ENCODE measurements at regions not wholly inside any gene's neighbourhood (a gene's known extent, or its start where the extent isn't known, plus 50 kb on each side); places are given as distances from the start of the nearest gene placed in this dataset.
"Not testable (repeated sequence)": the region's sequence is repeated elsewhere in the genome, so short reads cannot be mapped to it uniquely, and the experiment has no call there.

DNA sequence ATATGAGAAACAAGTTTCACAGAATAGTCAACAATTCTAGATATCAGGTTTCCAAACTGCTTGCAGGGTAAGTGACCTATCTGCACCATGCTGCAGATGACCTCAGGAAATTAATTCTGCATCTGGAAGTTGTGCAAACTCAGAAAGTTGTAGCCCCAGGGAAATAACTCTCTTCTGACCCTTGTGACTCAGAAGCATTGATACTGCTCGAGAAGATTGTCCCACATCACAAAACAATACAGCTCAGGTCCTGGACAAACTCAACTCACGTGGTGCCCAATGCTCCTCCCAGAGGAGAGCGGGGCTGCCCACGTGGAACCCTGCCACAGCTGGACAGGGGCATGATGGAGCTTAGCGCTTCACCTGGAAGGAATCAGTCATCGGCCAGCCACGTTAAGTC is 221.9 kb upstream of the LRRC61 start:
- DNase-seq (ENCODE audit: low spot score): not testable (repeated sequence)

DNA sequence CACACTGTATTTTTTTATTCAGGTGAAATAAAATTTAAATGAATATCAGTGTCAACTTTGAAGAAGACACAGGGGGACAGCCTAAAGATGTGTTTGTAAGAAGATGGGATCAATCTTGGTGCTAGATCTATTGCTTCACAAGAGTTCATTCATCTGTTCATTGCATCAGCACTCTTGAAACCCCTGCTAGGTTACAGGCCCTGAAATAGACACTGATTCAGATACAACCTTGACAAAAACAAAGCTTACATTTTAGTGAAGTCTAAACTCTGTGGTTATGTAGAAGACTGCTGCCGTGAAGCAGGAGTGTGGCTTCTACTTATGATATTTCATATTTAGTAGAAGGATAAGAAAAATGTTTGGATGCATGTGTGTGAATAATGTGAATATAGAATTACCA is 215.9 kb upstream of the LRRC61 start:
- not testable (repeated sequence) for DNase-seq (ENCODE audit: low spot score)

DNA sequence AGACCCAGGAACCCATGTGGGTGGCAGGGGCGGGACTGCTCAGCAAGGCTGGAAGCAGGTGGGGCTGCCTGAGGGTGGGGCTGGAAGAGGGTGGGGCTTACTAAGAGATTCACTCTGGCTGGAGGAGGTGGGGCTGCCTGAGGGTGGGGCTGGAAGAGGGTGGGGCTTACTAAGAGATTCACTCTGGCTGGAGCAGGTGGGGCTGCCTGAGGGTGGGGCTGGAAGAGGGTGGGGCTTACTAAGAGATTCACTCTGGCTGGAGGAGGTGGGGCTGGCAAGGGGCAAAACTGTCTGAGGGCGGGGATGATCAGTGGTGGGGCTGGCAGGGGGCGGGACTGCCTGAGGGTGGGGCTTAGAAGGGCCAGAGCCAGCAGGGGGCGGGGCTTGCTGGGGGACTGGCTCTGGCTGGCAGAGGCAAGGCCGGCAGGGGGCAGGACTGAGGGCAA is 212.8 kb upstream of the LRRC61 start:
- DNase-seq (ENCODE audit: low spot score): not testable (repeated sequence)

DNA sequence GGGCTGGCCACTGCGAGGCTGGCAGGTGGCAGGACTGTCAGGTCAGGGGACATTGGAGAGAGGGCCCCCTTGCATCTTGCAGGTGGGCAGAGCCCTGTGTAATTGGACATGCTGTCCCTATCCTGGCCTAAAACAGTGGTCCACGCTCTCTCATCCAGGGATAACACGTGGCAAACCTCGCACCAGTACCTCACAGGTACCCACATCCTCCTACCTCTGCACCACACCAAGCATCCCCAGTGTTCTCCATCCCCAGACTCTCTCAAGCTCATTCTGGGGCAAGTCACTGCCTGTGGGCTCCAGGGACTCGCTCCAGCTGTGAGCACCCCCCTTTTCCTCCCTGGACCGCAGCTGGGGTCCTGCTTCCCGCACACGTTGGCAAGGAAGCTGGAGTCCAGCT is 212.3 kb upstream of the LRRC61 start:
- DNase-seq (ENCODE audit: low spot score): not testable (repeated sequence)

DNA sequence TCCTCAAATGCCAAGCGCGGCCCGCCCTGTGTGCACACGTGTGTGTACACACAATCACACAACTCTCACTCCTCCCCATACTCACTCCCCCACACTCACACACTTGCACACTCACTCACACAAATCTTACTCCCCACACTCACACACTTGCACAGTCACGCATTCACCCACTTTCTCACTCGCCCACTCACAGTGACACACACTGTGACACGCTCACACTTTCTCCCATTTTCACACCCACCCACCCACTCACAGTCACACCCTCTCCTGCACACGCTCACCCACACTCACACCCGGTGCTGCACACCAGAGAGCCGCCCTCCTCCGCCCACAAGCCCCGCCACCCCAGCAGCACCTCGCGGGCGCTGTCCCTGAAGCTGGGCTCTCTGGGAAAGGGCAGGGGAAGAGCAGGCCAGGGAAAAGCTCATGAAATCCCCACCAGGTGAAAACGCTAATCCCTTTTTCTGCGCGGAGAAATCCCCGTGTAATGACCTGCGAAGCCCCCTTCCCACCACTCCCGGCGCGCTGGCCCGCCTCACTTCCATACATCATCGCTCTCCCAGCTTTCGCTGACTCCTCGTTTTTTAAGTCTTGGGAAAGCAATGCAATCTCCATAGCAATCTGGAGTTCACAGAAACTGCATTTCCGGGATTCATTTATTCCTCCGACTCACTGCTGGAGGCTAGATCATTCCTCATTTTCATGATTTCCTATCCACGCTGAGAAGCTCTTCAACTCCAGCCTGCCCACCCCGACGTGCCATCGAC is 211.6 kb upstream of the LRRC61 start:
- not testable (repeated sequence) for DNase-seq (ENCODE audit: low spot score)

DNA sequence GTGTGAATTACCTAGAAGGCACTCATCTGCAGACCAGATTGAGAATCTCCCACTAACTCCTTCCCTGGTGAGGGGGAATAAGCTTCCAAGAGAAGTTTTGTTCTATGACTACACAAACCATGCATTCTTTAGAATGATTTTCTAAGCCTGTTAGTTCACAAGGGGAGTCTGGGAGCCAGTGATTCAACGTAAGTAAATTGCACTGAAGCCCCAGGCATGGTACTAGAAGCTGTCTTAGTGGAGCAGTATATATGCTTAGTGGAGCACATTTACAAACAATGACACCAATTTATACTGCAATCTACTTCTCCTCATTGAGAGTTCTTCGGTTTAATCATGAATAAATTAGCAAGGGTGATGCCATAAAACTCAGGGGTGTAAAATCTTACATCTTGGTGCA is 209.9 kb upstream of the LRRC61 start:
- not testable (repeated sequence) for DNase-seq (ENCODE audit: low spot score)

DNA sequence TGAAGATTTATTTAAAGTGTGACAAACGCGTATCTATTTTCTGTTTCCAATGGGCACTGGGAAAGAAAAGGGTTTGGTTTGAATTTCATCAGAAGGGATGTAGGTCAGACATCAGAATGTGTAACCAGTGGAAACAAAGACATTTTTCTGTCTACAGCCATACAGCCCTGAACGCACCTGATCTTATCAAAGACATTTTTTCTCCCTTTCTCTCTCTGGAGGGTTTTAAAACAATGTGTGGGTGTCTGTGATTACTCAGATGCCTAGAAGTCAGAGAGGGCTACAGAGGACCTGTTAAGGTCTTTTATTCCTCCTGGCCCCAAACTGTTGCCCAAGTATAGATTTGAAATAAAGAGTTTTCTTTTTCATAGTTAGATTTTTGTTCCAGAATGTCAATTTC is 208.6 kb upstream of the LRRC61 start:
- not testable (repeated sequence) for DNase-seq (ENCODE audit: low spot score)

DNA sequence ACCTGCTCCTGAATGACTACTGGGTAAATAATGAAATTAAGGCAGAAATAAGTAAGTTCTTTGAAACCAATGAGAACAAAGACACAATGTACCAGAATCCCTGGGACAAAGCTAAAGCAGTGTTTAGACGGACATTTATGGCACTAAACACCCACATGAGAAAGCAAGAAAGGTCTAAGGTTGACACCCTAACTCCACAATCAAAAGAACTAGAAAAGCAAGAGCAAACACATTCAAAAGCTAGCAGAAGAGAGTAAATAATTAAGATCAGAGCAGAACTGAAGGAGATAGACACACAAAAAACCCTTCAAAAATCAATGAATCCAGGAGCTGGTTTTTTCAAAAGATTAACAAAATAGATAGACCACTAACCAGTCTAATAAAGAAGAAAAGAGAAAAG is 203.2 kb upstream of the LRRC61 start:
- not testable (repeated sequence) for DNase-seq (ENCODE audit: low spot score)

DNA sequence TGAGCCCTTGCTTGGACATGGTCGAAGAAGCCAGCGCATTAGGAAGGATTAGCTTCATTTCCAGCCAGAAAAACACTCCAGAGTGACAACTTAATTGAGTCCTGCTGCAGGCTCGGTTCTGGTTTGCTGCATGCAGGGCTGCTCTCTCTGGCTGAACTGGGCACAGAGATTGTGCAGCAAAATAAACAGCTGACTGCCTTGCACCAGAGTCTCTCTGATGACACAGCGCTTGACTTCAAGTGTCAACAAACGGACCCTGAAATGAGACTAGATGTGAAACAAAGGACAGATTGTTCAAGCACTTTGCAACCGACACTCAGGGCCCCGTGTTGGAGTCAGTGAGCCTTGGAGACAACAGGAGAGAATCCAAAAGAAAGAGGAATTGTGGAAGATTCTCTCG is 197.3 kb upstream of the LRRC61 start:
- DNase-seq (ENCODE audit: low spot score): not testable (repeated sequence)

DNA sequence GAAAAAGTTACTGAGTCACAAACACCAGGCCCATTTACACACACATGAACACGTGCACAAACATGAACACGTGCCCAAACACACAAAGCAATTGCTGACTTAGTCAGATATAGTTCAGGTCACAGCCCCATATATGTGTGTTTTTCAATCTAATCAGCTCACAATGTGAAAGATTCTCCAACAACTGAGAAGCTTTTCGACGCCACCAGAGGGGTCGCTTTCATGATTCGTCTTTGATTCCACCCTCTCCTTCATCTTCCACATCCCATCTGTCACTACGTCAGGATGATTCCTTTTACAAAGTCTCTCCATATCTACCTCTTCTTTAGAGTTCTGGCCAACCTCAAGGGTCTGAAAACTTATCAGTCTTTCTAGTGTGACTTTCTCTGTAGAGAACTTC is 188.7 kb upstream of the LRRC61 start:
- not testable (repeated sequence) for DNase-seq (ENCODE audit: low spot score)

DNA sequence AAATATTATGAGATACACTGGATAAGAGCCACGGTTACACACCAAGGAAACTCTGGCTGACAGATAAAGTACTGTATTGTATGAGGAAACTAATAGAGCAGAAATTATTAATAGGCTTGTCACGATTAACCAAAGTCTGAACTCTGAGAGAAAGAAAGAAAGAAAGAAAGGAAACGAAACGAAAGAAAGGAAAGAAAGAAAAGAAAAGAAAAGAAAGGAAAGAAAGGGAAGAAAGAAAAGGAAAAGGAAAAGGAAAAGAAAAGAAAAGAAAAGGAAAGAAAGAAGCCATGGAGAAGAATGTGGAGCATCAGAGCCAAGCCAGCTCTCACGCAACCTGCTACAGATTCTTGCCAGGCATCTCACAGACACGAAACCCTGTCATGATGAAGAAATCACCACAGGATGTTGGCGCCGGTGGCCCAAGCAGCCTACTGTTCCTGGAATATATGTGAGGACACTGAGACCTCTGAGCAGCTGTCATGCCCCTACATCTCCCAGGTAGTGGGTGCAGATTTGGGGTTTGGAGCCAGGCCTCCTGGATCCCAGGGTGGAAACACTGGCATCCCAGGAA is 187.4 kb upstream of the LRRC61 start:
- DNase-seq (ENCODE audit: low spot score): not testable (repeated sequence)

DNA sequence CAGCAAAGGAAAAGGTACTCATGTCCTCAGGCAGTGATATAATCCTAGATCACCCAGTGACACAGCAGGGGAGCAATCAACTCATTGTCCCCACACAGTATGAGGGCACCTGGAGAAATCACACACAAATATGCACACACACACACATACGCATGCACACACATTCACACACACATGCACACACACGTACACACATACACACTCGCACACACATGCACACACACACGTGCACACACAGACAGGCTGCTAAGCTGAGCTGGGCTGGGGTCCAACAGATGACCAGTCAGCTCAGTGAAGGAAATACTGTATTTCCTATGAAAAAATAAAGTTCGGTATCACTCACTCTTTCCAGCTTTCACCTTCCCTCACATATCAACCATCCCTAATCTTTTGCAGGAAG is 183.3 kb upstream of the LRRC61 start:
- DNase-seq (ENCODE audit: low spot score): not testable (repeated sequence)

DNA sequence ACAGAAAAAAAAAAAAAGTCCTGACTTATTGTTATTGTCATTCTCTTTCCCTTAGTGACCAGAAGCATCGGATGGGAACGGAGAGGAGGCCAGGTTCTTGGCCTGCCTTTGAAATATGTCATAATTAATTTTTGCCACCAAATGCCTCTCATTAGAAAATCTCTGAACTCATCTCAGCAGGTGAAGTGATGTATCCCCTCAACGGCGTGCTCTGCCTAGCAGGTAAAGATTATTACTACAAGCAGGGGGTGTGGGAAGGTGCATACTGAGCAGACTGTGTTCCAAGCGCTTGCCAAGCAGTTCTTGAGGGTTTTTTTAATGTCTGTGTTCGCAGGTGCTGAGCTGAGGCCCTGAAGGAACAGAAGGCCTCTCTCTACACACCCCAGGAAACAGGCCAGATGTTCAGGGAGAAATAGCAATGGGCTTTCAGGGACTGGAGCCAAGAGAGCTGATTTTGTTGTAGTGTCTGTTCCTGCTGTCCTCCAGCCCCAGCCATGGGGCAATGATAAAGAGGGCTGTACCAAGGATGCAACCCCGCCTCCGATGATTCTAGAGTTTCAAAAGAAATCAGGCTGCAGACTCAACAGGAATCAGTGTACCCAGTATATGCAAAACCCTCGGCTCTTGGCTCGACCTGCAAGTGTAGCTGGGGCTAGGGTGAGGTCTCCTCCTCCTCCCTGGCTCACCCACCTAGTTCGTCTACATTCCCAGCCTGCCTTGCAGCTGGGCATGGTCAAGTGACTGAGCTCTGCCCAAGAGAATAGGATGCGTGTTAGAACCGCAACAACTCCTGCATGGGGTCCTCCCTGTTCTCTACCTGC is 181.4 kb upstream of the LRRC61 start:
- DNase-seq (ENCODE audit: low spot score): not testable (repeated sequence)

DNA sequence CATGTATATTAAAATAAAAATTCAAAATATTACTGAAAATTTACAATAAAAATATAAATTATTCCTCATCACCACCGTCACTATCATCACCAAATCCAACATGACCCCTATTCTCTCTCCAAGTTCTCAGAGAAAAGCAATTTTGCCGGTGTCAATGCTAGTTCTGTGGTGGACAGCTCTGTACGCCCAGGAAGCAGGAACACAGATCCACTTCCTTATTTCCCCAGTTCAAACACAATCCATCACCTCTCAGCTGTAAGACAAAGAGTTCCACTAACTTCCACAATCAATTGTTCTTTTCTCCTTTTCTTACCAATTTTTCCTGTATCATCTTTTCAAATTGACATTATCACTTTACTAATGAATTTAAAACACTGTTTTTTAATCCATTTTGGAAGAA is 177.0 kb upstream of the LRRC61 start:
- not testable (repeated sequence) for DNase-seq (ENCODE audit: low spot score)

DNA sequence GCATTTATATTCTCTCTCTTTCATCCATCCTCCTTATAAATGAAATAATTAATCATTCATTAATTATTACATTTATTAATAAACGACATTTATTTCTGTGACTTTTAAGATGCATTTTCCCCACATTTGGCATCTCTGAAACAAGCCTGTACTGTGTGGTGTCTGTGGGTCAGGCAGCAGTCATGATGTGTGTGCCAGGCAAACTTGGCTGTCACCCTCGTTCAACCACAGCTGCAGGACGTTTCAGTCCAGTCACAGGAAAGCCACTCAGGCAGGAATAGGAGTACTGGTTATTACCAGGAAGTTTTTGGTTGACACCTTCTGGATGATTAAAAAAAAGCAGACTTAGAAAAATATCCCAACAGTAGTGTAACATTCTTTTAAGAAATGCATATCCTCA is 175.6 kb upstream of the LRRC61 start:
- not testable (repeated sequence) for DNase-seq (ENCODE audit: low spot score)

DNA sequence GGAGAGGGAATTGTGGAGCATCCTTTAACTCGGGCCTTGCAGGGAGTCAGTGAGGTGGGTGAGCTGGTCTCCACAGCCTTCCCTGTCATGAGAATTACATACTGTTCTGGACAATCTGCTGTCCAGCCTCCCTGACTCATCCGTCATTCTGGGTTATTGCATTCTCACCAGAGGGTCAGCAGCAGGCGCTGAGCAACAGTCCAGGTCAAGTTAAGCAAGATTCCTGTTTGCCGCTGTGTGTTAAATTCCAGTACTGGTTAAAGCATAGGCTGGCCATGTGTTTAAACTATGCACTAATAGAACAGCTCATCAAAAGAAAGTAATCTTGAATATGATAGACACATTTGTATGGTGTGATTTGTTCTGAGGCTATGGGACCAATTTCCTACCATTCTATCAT is 167.1 kb upstream of the LRRC61 start:
- DNase-seq (ENCODE audit: low spot score): not testable (repeated sequence)

DNA sequence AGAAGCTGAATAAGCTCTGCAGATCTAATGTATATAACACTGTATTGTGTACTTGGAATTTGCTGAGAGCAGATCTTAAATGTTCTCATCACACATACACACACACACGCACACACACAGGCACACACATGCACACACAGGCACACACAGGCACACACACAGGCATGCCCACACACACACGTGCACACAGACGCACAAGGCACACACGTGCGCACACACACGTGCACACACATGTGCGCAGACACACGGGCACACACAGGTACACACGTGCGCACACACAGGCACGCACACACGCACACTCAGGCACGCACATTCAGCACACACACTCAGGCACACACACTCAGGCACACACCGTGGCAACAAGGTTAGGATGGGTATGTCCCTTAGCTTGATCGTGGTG is 164.5 kb upstream of the LRRC61 start:
- not testable (repeated sequence) for DNase-seq (ENCODE audit: low spot score)

DNA sequence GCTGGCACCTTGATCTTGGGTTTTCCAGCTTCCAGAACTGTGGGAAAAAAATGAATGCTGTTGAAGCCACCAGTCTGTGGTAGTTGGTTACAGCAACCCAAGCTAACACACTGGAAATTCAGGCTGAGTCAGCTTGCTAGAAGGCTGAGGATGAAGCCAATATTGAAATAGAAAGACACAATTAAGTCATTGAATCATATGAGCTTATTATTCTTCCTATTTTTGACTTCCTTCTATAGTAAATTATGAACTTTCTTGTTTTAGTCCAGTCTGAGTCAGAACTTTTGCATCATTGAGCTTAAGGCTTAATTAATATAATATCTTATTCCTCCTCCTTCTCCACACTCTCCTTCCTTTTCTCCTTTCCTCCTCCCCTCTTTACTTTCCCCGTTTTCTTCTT is 153.6 kb upstream of the LRRC61 start:
- DNase-seq (ENCODE audit: low spot score): not testable (repeated sequence)

DNA sequence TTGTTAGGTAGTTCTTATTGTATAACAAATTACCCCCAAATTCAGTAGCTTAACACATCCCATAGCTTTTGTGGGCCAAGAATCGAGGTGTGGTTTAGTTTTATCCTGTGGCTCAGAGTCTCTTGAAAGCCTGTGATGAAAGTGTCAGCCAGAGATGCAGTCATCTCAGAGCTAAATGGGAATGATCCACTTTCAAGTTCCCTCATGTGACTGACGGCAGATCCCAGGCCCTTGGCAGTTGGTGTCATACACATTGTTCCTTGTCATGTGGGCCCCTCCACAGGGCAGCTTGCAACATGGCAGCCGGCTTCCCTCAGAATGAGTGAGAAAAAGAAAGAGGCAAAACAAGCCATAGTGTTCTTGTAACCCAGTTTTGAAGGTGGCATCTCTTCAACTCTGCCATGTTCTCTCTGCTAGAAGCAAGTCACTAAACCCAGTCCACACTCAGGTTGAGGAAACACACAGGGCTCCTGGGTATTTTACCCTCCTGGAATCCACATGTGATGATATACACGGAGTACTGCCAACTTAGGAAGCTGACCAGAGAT is 153.1 kb upstream of the LRRC61 start:
- DNase-seq (ENCODE audit: low spot score): not testable (repeated sequence)

DNA sequence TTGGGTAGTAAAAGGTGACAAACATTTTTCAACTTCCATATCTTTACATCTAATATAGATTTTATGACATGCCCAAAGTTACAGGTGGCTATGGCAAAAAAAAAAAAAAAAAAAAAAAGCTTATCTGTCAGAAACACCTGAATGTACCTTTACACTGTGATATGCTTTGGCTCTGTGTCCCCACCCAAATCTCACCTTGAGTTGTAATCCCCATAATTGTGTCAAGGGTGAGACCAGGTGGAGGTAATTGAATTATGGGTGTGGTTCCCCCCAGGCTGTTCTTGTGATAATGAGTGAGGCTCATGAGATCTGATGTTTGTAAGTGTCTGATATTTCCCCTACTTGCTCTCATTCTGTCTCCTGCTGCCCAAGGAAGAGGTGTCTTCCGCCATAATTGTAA is 139.6 kb upstream of the LRRC61 start:
- DNase-seq (ENCODE audit: low spot score): not testable (repeated sequence)

DNA sequence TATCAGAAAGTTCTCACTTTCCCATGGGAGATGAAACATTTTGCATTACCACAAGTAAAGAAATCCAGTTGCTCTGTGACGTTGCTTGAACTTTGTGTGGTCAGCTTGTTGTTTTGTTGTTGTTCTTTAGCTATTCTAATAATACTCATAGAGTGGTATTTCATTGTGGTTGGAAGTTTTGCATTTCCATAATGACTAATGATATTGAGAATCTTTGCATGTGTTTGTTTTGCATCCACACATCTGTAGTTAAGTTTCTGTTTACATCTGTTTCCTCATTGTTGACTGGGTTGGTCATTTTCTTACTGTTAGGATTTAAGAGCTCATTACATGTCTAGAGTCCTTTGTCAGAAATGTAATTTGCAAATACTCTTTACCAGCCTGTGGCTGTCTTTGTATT is 133.2 kb upstream of the LRRC61 start:
- not testable (repeated sequence) for DNase-seq (ENCODE audit: low spot score)

DNA sequence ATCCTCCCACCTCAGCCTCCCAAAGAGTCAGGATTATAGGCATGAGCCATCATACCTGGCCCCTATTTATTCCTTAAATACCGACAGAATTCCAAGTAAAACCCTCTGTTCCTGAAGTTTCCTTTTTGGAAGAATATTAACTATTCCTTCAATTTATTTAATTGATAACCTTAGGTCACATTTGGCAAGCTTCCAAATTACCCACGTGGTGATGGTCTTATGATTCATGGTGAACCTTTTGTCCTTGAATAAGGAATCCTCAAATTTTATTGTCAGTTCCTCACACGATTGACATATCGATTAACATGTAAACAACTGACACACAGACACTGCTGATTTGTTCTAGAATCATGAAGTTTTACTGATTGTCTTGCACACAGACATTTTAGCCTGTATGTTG is 130.6 kb upstream of the LRRC61 start:
- not testable (repeated sequence) for DNase-seq (ENCODE audit: low spot score)

Data from SK-N-DZ (cell line).